SK-N-SH (cell line): ENCODE measurements at regions not wholly inside any gene's neighbourhood (a gene's known extent, or its start where the extent isn't known, plus 50 kb on each side); places are given as distances from the start of the nearest gene placed in this dataset.

Experiments used
- CTCF ChIP-seq: fragments of 200-600 bp; sonication (generic); IDR thresholded peaks from 2 replicates; pipeline ENCODE4 v1.6.1; 2017; ENCODE audit warnings: antibody characterized with exemption, mild to moderate bottlenecking, moderate library complexity
- ELF1 ChIP-seq: IDR thresholded peaks from 2 replicates; pipeline ENCODE4 v1.4.0; 2012
- EP300 ChIP-seq, 2 experiments: IDR thresholded peaks; 2 replicates each; pipeline versions ENCODE4 v1.4.0 to v1.6.1; 2012; ENCODE audit warnings: borderline replicate concordance in 1 of 2, low read depth in 1 of 2, low read length in 1 of 2
- FOXM1 ChIP-seq: IDR thresholded peaks from 2 replicates; pipeline ENCODE4 v1.4.0; 2012; ENCODE audit warnings: low read depth, mild to moderate bottlenecking
- GABPA ChIP-seq: IDR thresholded peaks from 2 replicates; pipeline ENCODE4 v1.4.0; 2012; ENCODE audit warnings: low read depth, mild to moderate bottlenecking
- MAX ChIP-seq: IDR thresholded peaks from 2 replicates; pipeline ENCODE4 v1.4.0; 2012; ENCODE audit warnings: low read depth
- MXI1 ChIP-seq: IDR thresholded peaks from 2 replicates; pipeline ENCODE4 v1.6.1; 2012; ENCODE audit warnings: mild to moderate bottlenecking, low read depth, low read length, improper control_type of control experiment
- PBX3 ChIP-seq: IDR thresholded peaks from 2 replicates; pipeline ENCODE4; 2012
- RCOR1 ChIP-seq: fragments of 150-350 bp; IDR thresholded peaks from 2 replicates; pipeline ENCODE4 v1.6.1; 2017; ENCODE audit warnings: antibody characterized with exemption, low read length
- REST ChIP-seq: IDR thresholded peaks from 2 replicates; pipeline ENCODE4 v1.6.1; 2012; ENCODE audit warnings: mild to moderate bottlenecking, low read depth, low read length, moderate library complexity
- SIN3A ChIP-seq: IDR thresholded peaks from 2 replicates; pipeline ENCODE4 v1.6.1; 2012; ENCODE audit warnings: low read depth, mild to moderate bottlenecking, low read length, moderate library complexity, borderline replicate concordance
- ZBTB33 ChIP-seq: IDR thresholded peaks from 2 replicates; pipeline ENCODE4 v1.4.0; 2012; ENCODE audit warnings: low read depth, borderline replicate concordance

- TF ChIP-seq CTCF (no peak), ELF1 (no peak), GABPA (no peak), MXI1 (no peak), REST (no peak), RCOR1 (no peak), ZBTB33 (no peak), PBX3 (no peak), EP300 (IDR thresholded peaks at IDR 0.05; ENCODE audit: borderline replicate concordance in 1 of 2, low read depth in 1 of 2, low read length in 1 of 2) (no peak), SIN3A (no peak), MAX (no peak), FOXM1 (no peak)
Observed at GRCh38 chr18:65056575-65056974, 694.2 kb upstream of the CDH7 start.
